ENCODE measurements at regions not wholly inside any gene's neighbourhood (a gene's known extent, or its start where the extent isn't known, plus 50 kb on each side); places are given as distances from the start of the nearest gene placed in this dataset.

- Histone ChIP-seq H3K9me3 (no peaks in the 10 kb centered on the region), H3K27me3 (no peaks in the 10 kb centered on the region), H3K36me3 (no peaks in the 10 kb centered on the region), H3K4me3 (no peak overlapping the region), H3K4me1 (no peaks in the 10 kb centered on the region), H3K27ac (no peak overlapping the region)
- intact Hi-C loops (cut with DNase I) = no loop called here
- no peak for TF ChIP-seq POLR2AphosphoS5 (IDR thresholded peaks at IDR 0.05; ENCODE audit: insufficient read depth in 1 of 2, low read depth in 1 of 2)
- DNase-seq (ENCODE audit: extremely low spot score in 2 of 2) = no peak
Measured at GRCh38 chr1:101135526-101135925, 101.3 kb upstream of the S1PR1 start.

DNA sequence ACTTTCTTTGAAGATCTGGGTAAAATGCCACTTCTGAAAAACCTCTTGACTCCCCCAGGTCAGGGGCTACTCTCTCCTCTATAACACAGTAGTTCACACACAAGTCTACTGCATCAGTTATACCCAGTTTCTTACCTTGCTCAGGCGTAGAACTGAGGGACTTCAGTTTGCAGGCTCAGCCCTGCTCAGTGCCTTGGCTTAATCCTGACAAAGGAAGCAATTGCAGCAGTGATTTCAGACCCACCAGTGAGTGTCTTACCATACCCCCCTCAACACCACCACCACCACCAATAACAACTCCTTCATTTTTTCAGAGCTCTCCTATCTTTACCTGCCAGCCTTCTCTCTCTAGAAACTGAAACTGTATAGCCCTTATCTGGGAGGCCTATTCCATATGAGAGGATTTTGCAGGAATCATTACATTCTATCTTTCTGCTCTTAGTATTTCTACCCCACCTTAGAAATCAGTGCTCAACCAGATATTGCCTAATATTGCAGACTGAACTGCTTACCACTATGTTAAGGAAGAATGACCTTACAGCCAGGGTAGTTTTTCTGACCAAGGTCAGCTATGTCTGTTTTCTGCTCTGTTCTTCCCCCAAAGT lies 105.5 kb upstream of the S1PR1 start:
- intact Hi-C loops (cut with DNase I) = no loop called here
- TF ChIP-seq POLR2A (IDR thresholded peaks at IDR 0.05) (no peak), POLR2AphosphoS5 (IDR thresholded peaks at IDR 0.05; ENCODE audit: insufficient read depth in 1 of 2, low read depth in 1 of 2) (no peak), CTCF (IDR thresholded peaks at IDR 0.05) (no peak)
- H3K9me3 ChIP-seq = no peaks in the 10 kb centered on the region
- no peaks in the 10 kb centered on the region for H3K4me1 ChIP-seq
- H3K27me3 ChIP-seq = no peaks in the 10 kb centered on the region
- no peak overlapping the region for H3K27ac ChIP-seq
- H3K4me3 ChIP-seq = no peak overlapping the region
- no peak for DNase-seq (ENCODE audit: extremely low spot score in 2 of 2)
- no peaks in the 10 kb centered on the region for H3K36me3 ChIP-seq

DNA sequence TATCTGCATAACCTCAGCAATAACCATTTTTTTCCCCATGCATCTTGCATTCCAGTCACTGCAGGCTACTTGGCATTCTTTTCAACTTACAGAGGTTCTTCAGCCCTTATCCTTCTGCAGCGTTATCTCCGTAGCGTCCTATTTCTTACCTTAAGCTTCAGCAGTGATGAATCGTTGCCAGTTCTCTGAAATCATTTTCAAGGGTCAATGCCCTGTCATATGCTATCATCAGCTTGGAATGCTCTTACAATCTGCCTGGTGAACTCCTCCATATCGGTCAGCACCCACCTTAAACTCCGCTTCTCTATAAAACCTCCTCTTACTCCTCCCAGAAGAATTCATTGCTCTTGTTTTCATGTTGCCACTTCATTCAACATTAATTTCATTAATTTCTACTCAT lies 105.1 kb upstream of the DPH5 start:
- intact Hi-C loops (cut with DNase I) = no loop called here
- TF ChIP-seq POLR2AphosphoS5 (IDR thresholded peaks at IDR 0.05; ENCODE audit: insufficient read depth in 1 of 2, low read depth in 1 of 2) (no peak), POLR2A (IDR thresholded peaks at IDR 0.05) (no peak), CTCF (IDR thresholded peaks at IDR 0.05) (no peak)
- Histone ChIP-seq H3K36me3 (no peaks in the 10 kb centered on the region), H3K4me3 (no peak overlapping the region), H3K9me3 (no peaks in the 10 kb centered on the region), H3K27ac (no peak overlapping the region), H3K27me3 (no peaks in the 10 kb centered on the region), H3K4me1 (no peaks in the 10 kb centered on the region)
- no peak for DNase-seq (ENCODE audit: extremely low spot score in 2 of 2)

GRCh38 chr1:101128846-101129245 lies 103.3 kb upstream of the DPH5 start:
- Histone ChIP-seq H3K27me3 (no peaks in the 10 kb centered on the region), H3K9me3 (no peaks in the 10 kb centered on the region), H3K27ac (no peak overlapping the region), H3K4me1 (no peaks in the 10 kb centered on the region), H3K36me3 (no peaks in the 10 kb centered on the region), H3K4me3 (no peak overlapping the region)
- intact Hi-C loops (cut with DNase I) = no loop called here
- no peak for DNase-seq (ENCODE audit: extremely low spot score in 2 of 2)
- no peak for TF ChIP-seq POLR2A (IDR thresholded peaks at IDR 0.05)
- TF ChIP-seq CTCF (IDR thresholded peaks at IDR 0.05) = no peak
- no peak for TF ChIP-seq POLR2AphosphoS5 (IDR thresholded peaks at IDR 0.05; ENCODE audit: insufficient read depth in 1 of 2, low read depth in 1 of 2)

DNA sequence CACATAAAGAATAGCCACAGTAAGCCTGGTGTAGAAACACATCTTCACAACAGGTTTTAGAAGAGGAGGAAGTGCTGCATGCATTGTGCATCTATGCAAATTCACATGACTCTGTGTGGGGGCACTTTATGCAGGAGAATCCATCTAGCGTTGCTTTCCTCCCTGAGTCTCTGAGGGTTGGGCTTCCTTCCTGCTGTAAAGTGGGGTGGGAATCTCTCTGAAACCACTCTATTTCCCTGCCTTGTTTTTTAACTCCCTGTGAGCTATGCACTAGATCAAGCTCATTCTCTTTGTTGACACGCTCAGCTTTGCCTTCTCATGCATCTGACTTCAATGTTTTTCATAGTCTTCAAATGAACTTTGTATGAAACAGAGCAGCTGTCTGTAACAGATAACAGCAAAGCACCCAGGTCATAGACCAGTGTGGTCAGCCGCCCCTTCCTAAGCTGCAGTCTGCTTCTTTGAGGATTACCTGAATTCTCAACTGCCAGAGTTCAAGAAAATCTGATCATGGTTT lies 102.7 kb upstream of the DPH5 start:
- Histone ChIP-seq H3K27ac (no peak overlapping the region), H3K27me3 (no peaks in the 10 kb centered on the region), H3K9me3 (no peaks in the 10 kb centered on the region), H3K4me1 (no peaks in the 10 kb centered on the region), H3K36me3 (no peaks in the 10 kb centered on the region), H3K4me3 (no peak overlapping the region)
- DNase-seq (ENCODE audit: extremely low spot score in 2 of 2) = no peak
- intact Hi-C loops (cut with DNase I) = no loop called here
- no peak for TF ChIP-seq CTCF (IDR thresholded peaks at IDR 0.05)
- TF ChIP-seq POLR2A (IDR thresholded peaks at IDR 0.05) = no peak
- no peak for TF ChIP-seq POLR2AphosphoS5 (IDR thresholded peaks at IDR 0.05; ENCODE audit: insufficient read depth in 1 of 2, low read depth in 1 of 2)

Data from vagina (tissue), 2 donors.